HG02798 (cell line): ENCODE measurements at regions not wholly inside any gene's neighbourhood (a gene's known extent, or its start where the extent isn't known, plus 50 kb on each side); places are given as distances from the start of the nearest gene placed in this dataset.

ENCODE experiments used
- ATAC-seq: cut with Tn5 transposase; IDR thresholded peaks from one replicate; pipeline ENCODE4 v1.9.1; 2021; ENCODE audit warnings: mild to moderate bottlenecking; ENCODE audit not compliant: unreplicated experiment, poor library complexity

DNA sequence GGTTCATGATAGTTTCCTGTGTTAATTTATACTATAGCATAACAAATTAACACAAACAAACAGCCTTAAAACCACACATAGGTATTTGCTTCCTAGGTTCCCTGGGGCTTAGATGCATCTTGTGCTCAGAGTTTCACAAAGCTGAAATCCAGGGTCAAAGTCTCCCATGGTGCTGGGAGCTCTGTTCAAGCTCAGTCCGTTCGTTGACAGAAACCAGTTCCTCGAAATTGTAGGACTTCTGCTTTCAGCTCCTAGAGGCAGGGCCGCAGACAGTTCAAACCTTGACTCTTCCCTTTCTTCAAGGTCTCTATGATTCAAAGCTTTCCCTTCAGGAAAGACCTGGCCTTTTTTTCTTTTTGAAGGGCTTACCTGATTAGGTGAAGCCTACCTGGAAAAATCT lies 90.5 kb downstream of the VSTM2A start:
- ATAC-seq = no peak

DNA sequence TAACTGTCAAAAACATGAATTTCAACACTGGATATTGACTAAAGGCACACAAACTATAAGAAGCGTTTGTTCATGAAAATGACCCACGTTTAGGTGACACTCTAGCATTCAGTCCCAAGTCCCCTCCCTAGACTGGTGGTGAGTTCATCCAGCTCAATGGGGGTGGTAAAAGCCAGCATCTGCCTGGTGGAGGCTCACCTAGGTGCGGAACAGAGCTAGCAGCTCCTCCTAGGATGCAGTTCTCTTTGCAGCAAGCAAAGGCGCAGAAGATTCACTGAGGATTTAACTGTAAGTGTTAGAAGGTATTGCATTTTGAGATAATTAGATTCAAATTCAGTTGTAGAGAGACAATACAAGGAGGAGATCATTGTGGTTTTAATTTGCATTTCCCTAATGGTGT lies 87.6 kb downstream of the VSTM2A start:
- ATAC-seq = no peak

DNA sequence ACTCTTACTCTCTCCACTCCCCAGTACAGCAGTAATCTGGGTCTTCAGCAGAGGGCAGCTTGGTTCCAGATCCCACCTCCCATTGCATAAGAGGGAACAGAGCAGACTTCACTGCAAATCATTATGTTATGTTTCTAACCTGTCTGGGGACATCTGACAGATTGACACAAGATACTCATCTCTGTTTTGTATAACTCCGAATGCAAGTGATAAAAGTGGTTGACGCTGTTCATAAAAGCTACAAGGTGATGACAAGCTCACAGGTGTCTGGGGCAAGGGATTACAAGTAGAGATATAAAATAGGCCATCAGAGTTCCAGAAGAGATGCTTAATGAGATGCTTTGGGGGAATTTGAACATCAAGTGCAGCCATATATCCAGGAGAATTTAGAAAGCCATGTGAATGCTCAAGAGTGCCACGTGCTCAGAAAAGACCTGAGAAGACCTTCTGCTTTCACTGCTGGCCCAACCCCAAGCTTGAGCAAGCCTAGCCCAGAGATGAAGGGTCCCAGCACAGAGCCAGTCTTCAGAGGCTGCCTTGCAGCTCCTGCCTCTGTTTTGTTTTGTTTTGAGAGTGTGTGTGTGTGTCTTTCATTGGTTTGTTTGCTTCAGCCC lies 80.6 kb downstream of the VSTM2A start:
- ATAC-seq = no peak
